ENCODE measurements at regions not wholly inside any gene's neighbourhood (a gene's known extent, or its start where the extent isn't known, plus 50 kb on each side); places are given as distances from the start of the nearest gene placed in this dataset.
"Not testable (repeated sequence)": the region's sequence is repeated elsewhere in the genome, so short reads cannot be mapped to it uniquely, and the experiment has no call there.

DNA sequence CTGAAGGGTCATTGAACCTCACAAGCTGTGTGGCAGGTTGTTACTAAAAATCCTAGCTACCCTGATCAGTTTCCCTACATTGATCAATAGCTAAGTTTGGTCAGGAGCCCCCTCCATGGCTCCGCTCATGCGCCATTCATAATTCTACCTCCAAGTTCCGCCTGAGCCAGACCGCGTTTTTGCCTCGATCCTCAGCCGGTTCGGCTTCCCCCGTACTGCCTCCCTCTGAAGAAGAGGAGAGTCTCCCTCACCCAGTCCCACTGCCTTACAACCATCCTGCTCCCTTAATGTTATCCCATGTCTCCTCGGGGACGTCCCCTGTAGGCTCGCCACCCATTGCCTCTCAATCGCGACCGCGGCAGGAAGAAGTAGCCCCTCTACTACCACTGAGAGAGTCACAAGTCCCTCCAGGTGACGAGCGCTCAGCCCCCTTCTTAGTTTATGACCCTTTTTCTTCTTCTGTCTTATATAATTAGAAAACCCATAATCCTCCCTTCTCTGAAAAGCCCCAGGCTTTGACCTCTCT is 158.2 kb downstream of the DEFB131A start:
- DNase-seq (ENCODE audit: extremely low read depth, insufficient read length) = no peak
- Histone ChIP-seq H3K27me3 (replicated peaks; ENCODE audit: control insufficient read depth, insufficient read depth, low read length) (no peaks in the 10 kb centered on the region), H3K36me3 (ENCODE audit: control insufficient read depth, insufficient read depth, low read length) (no peaks in the 10 kb centered on the region), H3K4me3 (replicated peaks; ENCODE audit: low read depth, low read length) (no peak overlapping the region)
- TF ChIP-seq CTCF (IDR thresholded peaks at IDR 0.05; ENCODE audit: insufficient read depth, low read length, poor library complexity, severe bottlenecking) = no peak

DNA sequence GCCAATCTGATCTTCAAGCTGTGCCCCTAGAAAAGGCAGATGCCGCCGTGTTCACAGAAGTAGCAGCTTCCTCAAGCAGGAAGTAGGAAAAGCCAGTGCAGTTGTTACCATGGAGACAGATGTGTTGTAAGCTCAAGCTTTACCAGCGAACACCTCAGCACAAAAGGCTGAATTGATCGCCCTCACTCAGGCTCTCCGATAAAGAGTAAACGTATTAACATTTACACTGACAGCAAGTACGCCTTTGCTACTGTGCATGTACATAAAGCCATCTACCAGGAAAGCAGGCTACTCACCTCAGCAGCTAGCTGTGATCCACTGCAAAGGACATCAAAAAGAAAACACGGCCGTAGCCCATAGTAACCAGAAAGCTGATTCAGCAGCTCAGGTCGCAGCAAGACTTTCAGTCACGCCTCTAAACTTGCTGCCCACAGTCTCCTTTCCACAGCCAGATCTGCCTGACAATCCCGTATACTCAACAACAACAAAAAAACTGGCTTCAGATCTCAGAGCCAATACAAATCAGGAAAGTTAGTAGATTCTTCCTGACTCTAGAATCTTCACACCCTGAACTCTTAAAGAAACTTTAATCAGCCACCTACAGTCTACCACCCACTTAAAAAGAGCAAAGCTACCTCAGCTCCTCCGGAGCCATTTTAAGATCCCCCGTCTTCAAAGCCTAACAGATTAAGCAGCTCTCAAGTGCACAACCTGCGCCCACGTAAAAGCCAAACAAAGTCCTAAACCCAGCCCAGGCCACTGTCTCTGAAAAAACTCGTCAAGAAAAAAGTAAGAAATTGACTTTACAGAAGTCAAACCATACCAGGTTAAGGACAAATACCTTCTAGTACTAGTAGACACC is 160.0 kb downstream of the DEFB131A start:
- not testable (repeated sequence) for H3K27me3 ChIP-seq (replicated peaks; ENCODE audit: control insufficient read depth, insufficient read depth, low read length); H3K36me3 ChIP-seq (ENCODE audit: control insufficient read depth, insufficient read depth, low read length); DNase-seq (ENCODE audit: extremely low read depth, insufficient read length); H3K4me3 ChIP-seq (replicated peaks; ENCODE audit: low read depth, low read length)

DNA sequence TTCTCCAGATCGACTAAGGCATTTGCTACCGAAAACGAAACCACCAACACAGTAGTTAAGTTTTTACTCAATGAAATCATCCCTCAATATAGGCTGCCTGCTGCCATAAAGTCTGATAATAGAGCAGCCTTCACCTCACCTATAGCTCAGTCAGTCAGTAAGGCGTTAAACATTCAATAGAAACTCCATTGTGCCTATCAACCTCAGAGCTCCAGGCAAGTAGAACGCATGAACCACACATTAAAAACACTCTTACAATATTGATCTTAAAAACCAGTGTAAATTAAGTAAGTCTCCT is 160.6 kb downstream of the DEFB131A start:
- not testable (repeated sequence) for H3K4me3 ChIP-seq (replicated peaks; ENCODE audit: low read depth, low read length); H3K27me3 ChIP-seq (replicated peaks; ENCODE audit: control insufficient read depth, insufficient read depth, low read length); H3K36me3 ChIP-seq (ENCODE audit: control insufficient read depth, insufficient read depth, low read length); DNase-seq (ENCODE audit: extremely low read depth, insufficient read length)

GRCh38 chr4:9608300-9608699 is 164.1 kb downstream of the DEFB131A start:
- no peak for TF ChIP-seq CTCF (IDR thresholded peaks at IDR 0.05; ENCODE audit: insufficient read depth, low read length, poor library complexity, severe bottlenecking)
- no peaks in the 10 kb centered on the region for H3K27me3 ChIP-seq (replicated peaks; ENCODE audit: control insufficient read depth, insufficient read depth, low read length)
- peak; percentile 49 for DNase-seq (ENCODE audit: extremely low read depth, insufficient read length)
- H3K36me3 ChIP-seq (ENCODE audit: control insufficient read depth, insufficient read depth, low read length) = no peaks in the 10 kb centered on the region
- H3K4me3 ChIP-seq (replicated peaks; ENCODE audit: low read depth, low read length) = no peak overlapping the region

DNA sequence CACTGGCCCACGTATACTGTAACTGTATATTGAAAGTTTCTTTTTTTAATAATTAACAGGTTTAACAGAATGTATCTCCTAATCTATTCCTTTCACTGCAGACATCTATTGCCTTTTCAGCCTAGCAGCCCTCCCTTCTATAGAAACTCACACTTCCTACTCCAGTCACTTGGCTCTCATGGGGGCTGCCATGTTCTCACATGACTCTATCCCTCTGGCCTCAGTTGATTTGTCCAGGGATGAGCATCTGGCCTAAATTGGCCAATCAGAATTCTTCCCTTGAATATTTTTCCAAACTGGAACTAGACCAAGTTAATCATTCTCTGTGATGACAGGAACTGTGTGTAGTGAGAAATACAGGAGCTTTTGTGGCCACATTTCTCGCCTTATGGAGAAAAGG is 166.1 kb downstream of the DEFB131A start:
- not testable (repeated sequence) for H3K27me3 ChIP-seq (replicated peaks; ENCODE audit: control insufficient read depth, insufficient read depth, low read length); H3K36me3 ChIP-seq (ENCODE audit: control insufficient read depth, insufficient read depth, low read length); H3K4me3 ChIP-seq (replicated peaks; ENCODE audit: low read depth, low read length); DNase-seq (ENCODE audit: extremely low read depth, insufficient read length)

- Histone ChIP-seq H3K36me3 (ENCODE audit: control insufficient read depth, insufficient read depth, low read length) (no peaks in the 10 kb centered on the region), H3K27me3 (replicated peaks; ENCODE audit: control insufficient read depth, insufficient read depth, low read length) (no peaks in the 10 kb centered on the region), H3K4me3 (replicated peaks; ENCODE audit: low read depth, low read length) (no peak overlapping the region)
- DNase-seq (ENCODE audit: extremely low read depth, insufficient read length) = no peak
- no peak for TF ChIP-seq CTCF (IDR thresholded peaks at IDR 0.05; ENCODE audit: insufficient read depth, low read length, poor library complexity, severe bottlenecking)
Observed at GRCh38 chr4:9611101-9611500, 166.9 kb downstream of the DEFB131A start.

DNA sequence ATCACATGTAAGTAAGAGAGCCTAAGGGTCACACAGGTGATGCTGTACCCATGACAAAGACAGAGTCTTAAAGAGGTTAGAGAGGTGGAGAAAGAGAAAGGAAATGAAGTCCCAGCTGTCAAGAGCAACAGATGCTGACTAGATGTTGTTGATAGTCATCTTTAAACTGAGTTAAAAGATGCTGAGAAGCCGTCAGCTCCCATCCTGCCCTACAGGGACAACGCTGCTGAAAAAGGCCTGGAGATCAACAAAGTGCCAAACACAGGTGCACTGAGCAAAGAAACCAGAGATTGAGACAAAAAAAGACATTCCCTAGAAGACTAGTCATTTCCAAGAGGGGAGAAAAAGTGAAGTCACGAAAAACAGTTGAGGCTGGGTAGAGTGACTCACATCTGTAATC is 145.0 kb upstream of the DRD5 start:
- not testable (repeated sequence) for H3K36me3 ChIP-seq (ENCODE audit: control insufficient read depth, insufficient read depth, low read length); H3K4me3 ChIP-seq (replicated peaks; ENCODE audit: low read depth, low read length); DNase-seq (ENCODE audit: extremely low read depth, insufficient read length); H3K27me3 ChIP-seq (replicated peaks; ENCODE audit: control insufficient read depth, insufficient read depth, low read length)

GRCh38 chr4:9659678-9660077 is 121.8 kb upstream of the DRD5 start:
- DNase-seq (ENCODE audit: extremely low read depth, insufficient read length); H3K4me3 ChIP-seq (replicated peaks; ENCODE audit: low read depth, low read length); H3K36me3 ChIP-seq (ENCODE audit: control insufficient read depth, insufficient read depth, low read length); H3K27me3 ChIP-seq (replicated peaks; ENCODE audit: control insufficient read depth, insufficient read depth, low read length): not testable (repeated sequence)
- peak; percentile 36 for TF ChIP-seq CTCF (IDR thresholded peaks at IDR 0.05; ENCODE audit: insufficient read depth, low read length, poor library complexity, severe bottlenecking)

- H3K4me3 ChIP-seq (replicated peaks; ENCODE audit: low read depth, low read length); H3K27me3 ChIP-seq (replicated peaks; ENCODE audit: control insufficient read depth, insufficient read depth, low read length); DNase-seq (ENCODE audit: extremely low read depth, insufficient read length); H3K36me3 ChIP-seq (ENCODE audit: control insufficient read depth, insufficient read depth, low read length): not testable (repeated sequence)
Observed at GRCh38 chr4:9660955-9661354, 120.5 kb upstream of the DRD5 start.

GRCh38 chr4:9670725-9671124 is 110.7 kb upstream of the DRD5 start:
- not testable (repeated sequence) for H3K36me3 ChIP-seq (ENCODE audit: control insufficient read depth, insufficient read depth, low read length); H3K27me3 ChIP-seq (replicated peaks; ENCODE audit: control insufficient read depth, insufficient read depth, low read length); DNase-seq (ENCODE audit: extremely low read depth, insufficient read length); H3K4me3 ChIP-seq (replicated peaks; ENCODE audit: low read depth, low read length)

Data from GM06990 (cell line).